G401 (cell line): ENCODE measurements at regions not wholly inside any gene's neighbourhood (a gene's known extent, or its start where the extent isn't known, plus 50 kb on each side); places are given as distances from the start of the nearest gene placed in this dataset.
"Not testable (repeated sequence)": the region's sequence is repeated elsewhere in the genome, so short reads cannot be mapped to it uniquely, and the experiment has no call there.

Source experiments
- DNase-seq: peaks from one replicate; pipeline ENCODE4 v3.0.0-alpha.2; 2015; ENCODE audit warnings: low spot score
- in situ Hi-C: cut with HindIII; loops from 2 replicates; pipeline ENCODE4 v1.10.0; 2016; ENCODE audit warnings: low sequenced_read_pairs, mixed read lengths

DNA sequence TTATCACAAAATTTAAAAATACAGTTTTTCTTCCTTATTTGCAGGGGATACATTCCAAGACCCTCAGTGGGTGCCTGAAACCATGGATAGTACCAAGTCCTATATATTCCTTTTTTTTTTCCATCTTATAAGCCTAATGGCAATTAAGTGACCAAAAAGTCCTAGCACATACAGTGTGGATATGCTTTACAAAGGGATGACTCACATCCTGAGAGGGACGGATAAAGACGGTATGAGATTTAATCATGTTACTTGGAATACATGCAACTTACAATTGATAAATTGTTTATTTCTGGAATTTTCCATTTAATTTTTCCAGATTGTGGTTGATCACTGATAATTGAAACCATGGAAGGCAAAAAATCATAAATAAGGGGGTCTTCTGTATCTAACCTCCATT lies 181.2 kb upstream of the BRINP3 start:
- in situ Hi-C loops, result no loop called here
- DNase-seq, result no peak

DNA sequence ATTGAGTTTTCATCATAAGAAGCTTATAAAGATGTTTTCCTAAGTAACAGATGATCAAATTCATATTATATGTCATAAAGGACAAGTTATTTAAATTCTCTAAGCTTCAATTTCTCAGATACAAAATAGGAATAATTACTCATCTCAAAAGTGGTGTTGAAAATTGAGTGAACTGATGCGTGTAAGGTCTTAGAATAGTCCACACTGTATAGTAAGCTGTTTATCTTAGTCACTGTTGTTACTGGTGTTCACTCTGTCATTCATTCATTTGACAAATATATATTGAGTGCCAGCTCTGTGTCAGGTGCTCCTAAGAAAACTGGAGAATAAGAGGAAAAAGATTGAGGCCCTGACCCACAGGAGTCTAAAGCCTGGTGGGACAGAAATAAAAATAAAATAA lies 186.3 kb upstream of the BRINP3 start:
- no peak for DNase-seq
- in situ Hi-C loops, result no loop called here

DNA sequence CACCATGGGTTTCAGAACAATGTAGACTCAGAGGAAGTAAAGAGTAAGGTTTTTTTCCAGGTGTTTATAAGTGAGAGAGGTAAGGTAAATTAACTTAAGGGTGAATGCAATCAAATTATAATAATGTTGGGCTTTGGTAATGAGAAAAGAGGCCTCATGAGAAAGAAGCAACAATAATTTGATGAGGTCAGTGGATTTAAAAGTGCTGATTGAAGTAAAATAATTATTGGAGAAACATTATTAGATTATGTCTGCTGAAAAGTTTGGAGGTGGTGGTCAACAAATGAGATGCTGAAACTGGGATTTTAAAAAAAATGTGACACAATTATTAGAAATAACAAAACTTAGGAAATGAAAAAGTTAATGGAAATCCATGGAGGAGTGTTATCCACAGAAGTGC lies 187.4 kb upstream of the BRINP3 start:
- in situ Hi-C loops, result no loop called here
- no peak for DNase-seq

DNA sequence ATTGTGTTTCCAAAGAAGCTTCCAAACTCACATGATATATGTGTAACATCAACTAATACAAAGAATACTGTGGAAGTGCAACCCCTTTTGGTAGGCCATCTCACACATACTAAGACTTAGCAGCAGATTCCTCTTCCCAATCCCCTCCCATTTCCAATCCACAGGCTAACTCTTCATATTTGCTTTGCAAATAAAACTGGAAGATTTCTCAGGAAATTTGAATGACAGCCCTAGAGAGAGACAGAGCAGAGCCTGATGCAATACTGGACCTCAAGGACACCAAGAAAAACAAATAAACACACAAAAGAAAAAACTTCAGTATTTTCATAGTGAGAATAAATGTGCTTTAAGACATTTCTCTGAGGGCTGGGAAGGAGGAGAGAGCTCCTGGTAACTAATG lies 190.2 kb upstream of the BRINP3 start:
- in situ Hi-C loops, result no loop called here
- no peak for DNase-seq

DNA sequence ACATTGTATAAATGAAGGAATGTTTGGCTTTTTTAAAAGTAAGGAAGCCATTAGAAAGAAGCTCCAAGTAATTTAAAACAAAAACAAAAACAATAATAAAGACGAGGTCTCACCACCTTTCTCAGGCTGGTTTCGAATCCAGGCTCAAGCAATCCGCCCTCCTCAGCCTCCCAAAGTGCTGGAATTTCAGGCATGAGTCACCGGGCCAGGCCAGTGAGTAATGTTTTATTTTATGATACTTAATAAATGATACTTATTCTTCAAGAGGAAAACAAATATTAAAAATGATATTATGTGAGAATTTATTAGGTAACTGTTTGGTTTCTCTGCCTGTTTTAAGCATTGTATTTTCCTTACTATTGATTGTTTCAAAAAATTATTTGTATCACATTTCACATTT lies 201.4 kb upstream of the BRINP3 start:
- no peak for DNase-seq
- in situ Hi-C loops, result no loop called here

DNA sequence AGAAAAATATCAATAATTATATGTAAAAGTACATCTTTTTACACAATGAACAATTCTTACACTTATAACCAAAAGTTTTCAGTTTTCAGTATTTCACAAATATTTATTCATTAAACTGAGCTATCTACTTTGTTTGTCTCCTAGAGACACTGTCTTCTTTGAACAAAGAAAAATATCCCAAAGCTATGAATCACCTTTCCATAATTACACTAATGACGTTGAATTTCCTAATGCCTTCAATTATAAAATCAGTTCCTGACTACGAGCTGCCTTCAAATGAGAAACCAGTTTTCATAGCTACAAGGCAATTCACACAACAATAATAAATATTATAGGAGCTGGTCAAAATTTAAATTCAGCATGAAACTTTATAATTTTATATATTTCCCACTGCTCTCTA lies 201.8 kb upstream of the BRINP3 start:
- DNase-seq, result no peak
- in situ Hi-C loops, result no loop called here

DNA sequence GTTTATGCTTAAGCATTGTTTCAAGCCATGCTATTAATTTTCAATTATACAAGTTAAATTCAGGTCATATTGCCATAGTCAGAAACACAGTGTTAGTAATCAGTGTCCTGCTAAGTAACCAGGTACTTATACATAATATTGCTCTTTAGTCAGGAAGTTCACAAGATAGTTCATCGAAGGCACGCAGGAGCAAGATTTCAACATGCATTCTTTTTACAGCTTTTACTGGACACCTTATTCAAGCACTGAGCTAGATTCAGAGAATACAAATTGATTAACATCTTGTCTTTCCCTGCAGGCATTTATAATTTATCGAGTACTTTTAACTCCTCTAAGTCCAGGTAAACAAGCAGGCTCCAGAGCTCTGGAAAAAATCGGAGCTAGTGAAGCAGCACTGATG lies 202.3 kb upstream of the BRINP3 start:
- DNase-seq, result no peak
- in situ Hi-C loops, result no loop called here

DNA sequence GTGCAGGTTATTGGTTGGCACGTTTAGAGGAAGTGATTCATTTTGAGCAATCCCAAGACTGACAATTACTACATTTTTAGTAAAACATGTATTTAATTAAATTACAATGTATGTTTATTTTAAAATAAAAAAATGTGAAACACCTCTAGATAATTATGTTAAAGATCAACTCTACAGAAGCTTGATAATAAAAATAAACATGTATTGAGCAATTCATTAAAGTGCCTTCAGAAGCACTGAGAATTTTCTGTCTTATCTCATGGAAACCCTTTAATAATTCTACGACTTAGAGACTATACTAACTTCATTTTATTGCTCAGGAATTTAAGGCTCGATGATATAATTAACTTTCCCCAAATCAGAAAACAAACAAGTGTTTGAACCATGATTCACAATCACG lies 208.0 kb upstream of the BRINP3 start:
- no peak for DNase-seq
- in situ Hi-C loops, result no loop called here

DNA sequence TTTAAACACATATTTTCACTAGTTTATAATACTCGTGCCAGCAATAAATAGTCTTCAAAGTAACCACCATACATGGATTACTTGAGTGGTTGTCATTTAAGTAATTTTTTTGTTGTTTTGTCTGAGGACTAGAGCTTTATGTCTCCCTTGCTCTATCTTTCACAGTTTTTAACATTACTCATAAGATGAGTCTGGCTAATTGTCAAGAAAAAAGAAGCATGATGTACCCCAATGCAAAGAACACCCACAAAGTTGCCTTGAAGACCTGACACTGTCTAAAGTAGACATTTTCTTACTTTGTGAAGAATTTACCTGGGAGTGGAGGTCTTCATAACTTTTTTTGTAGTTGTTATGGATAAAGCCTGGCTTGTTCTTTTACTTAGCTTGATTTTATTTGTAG lies 210.4 kb upstream of the BRINP3 start:
- in situ Hi-C loops, result no loop called here

DNA sequence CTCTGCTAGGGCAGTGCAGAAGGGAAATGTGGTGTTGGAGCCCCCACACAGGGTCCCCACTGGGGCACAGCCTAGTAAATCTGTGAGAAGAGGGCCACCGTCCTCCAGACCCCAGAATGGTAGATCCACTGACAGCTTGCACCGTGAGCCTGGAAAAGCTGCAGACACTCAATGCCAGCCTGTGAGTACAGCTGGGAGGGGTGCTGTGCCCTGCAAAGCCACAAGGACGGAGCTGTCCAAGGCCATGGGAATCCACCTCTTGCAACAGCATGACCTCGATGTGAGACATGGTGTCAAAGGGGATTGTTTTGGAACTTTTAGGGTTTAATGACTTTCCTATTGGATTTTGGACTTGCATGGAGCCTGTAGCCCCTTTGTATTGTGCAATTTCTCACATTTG lies 220.8 kb upstream of the BRINP3 start:
- DNase-seq, in situ Hi-C loops: not testable (repeated sequence)

More for the DNA sequence above, 210.4 kb upstream of the BRINP3 start:
- no peak for DNase-seq

DNA sequence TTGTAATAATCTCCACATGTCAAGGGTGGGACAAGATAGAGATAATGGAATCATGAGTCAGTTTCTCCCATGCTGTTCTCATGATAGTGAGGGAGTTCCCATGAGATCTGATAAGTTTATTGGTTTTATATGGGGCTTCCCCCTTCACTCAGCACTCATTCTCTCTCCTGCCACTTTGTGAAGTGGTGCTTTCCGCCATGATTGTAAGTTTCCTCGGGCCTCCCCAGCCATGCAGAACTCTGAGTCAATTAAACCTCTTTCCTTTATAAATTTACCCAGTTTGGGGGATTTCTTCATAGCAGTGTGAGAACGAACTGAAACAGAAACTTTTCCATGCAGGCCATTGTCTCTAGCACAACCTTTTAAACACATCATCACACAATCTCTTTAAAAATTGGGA lies 221.5 kb upstream of the BRINP3 start:
- no peak for DNase-seq
- in situ Hi-C loops, result no loop called here

DNA sequence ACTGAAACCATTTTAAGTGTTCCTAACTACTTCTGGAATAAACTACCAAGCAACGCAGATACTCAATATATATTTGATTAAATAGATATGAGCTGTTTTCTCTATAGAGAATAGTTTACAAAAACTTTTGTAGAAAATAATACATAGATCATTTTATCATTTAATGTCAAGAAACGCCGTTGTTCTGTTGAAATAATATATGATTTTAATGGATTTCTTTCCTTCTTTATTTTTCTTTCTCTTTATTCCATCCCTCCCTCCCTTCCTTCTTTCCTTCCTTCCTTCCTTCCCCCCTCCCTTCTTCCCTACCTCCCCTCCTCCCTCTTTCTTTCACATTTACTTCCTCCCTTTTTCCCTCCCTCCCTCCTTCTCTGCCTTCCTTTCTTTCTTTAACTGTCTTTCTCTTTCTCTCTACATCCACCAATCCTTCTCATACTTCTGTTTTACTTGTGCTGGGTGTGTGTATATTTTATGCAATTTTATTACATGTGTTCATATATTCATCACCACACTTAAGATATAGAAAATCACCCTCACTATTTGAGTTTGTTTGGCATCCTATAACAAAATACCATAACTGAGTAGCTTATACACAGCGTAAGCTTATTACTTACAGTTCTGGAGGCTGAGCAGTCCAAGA lies 230.9 kb upstream of the BRINP3 start:
- no peak for DNase-seq
- in situ Hi-C loops, result no loop called here

DNA sequence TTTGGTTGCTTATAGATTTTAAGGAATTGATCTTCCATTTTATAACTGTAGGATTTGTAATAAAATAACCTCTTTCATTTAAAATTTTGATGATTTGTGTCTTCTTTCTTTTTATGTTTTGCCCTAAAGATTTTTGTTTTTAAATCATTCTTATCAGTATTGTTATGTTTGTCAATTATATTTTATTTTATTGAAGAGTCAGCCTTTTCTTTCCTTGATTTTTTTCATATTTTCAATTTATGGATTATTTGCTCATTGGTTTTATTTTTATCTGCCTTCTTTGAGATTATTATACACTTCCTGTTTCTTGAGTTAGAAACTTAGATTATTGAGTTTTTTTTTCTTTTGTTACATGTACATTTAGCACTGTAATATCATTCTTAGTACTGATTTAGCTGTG lies 233.4 kb upstream of the BRINP3 start:
- in situ Hi-C loops, result no loop called here
- no peak for DNase-seq

DNA sequence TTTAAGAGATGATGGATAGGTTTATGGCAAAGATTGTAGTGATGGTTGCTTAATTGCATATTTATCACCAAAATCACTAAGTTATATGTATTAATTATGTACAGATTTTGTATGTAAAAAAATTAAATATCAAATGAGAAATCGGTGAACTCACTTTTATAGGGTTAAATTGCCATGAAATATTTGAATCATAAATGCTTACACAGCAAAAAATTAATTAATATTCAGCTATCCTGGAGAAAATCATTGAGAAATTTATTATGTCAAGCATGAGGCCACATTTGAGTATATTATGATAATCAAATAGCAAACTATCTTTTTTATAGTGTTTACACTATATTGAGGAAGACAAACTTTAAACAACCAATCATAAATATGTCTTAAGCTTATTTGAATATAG lies 239.4 kb upstream of the BRINP3 start:
- DNase-seq, result no peak
- in situ Hi-C loops, result no loop called here

DNA sequence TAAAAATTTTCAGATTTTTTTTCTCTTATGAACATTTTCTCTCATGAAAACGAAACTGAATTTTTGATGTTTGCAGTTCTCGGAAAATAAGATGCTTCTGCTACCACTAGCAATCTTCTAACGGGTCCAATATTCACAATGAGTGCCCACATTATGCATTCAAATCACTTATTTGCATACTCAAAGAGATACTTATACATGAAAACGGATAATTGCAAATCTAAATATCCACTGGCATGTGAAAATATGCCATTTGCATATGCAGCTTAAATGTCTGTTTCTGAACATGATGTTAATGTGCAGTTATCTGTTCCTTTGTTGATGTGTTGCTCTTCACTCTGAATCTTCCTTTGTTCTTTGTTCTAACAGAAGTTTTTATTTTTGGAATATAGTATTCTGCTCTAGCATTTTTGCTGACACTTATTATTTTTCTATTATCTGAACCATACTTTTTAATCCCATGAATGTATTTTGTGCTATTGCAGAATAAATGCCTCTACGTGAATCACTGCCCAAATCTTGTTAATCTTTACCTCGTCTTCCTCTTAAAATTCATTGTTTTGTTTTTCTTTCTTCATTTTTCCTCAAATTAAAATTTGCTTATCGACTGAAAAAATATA lies 259.4 kb upstream of the BRINP3 start:
- in situ Hi-C loops, result no loop called here
- no peak for DNase-seq

DNA sequence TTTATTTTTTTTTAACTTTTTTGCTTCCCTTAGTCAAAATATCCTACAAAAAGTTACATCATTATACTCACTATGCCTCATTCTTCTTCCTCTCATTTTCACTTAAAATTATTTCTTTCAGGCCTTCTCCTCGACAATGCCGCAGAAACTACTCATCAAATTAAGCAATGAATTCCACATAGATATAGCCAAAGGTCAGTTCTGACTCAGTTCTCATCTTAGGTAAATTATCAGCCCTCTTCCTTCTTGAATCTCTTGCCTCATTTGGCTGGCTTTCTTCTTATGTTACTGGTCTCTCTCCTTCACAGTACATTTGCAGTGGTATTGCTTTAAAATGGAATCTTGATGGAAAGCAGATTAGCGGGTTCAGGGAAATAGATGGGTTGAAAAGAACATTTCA lies 260.7 kb upstream of the BRINP3 start:
- DNase-seq, result no peak
- in situ Hi-C loops, result no loop called here

DNA sequence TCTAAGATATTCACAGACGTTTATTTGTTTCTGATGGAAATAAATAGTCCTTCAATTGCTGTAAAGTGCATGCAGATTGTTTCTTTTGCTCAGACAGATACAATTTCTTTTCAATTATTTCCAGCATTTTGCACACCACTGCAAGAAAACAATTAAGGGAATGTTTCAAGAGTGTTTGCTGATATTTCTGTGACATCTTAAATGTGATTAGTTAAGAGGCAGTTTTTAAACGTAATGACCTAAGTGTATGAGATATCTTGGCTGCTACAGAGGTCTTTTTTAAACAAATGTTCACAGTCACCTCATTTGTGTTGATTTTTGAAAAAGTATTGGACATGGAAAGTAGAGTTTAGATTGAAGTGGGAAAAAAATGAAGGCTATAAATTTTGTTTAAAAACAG lies 262.3 kb upstream of the BRINP3 start:
- no peak for DNase-seq
- in situ Hi-C loops, result no loop called here

DNA sequence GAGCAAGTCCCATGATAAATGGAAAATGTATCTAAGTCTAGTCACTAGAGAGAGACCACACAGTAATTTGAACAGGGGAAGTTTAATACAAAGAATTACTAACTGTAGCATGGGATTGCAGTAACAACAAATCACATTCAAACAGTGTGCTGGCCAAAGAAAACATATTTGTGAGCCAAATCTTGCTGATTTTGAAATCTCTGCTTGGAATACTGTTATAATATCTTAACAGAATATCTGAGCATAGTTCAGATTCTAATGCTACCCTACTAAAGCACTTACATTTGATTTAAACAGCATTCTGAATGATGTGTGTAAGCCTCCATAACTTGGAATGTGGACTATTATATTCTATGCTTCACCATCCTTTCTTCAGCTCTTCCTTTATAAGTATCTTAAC lies 270.0 kb upstream of the BRINP3 start:
- in situ Hi-C loops, result no loop called here

DNA sequence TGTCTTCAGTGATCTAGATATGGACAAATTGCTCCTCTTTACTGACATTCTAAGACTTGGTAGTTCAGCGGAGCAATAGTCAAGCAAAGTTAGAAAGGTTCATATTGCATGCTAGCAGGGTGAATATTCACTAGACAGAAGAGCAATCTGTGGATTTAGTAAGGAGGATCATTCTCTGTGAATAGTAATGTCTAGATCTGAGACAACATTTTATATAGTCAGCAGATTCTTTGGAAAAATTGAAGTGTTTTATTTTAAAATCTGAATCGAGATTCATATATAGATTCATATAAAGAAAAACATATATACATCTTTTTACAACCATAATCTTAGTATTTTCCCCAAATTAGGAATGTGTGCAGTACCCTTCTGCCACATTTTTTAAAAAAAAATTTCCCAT lies 274.5 kb upstream of the BRINP3 start:
- in situ Hi-C loops, result no loop called here
- DNase-seq, result no peak

More for the DNA sequence above, 270.0 kb upstream of the BRINP3 start:
- DNase-seq, result no peak

DNA sequence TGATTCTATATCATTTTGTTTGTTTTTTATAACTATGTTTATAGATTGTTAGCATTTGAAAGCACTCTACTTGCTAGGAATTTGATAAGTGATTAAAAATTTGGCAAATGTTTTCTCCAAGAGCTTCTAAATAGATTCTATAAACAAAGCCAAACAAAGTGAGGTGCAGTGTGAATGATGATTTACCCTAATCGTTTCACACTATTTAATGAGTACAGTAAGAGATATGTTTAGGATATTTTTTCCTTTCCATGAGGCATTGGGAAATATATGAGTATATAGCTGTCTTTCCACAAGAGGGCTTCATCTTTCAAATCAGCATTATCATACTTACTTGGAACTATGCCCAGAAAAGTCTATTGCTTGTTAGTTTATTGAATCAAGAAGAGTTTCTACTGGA lies 277.0 kb upstream of the BRINP3 start:
- peak; percentile 5 for DNase-seq
- in situ Hi-C loops, result no loop called here

DNA sequence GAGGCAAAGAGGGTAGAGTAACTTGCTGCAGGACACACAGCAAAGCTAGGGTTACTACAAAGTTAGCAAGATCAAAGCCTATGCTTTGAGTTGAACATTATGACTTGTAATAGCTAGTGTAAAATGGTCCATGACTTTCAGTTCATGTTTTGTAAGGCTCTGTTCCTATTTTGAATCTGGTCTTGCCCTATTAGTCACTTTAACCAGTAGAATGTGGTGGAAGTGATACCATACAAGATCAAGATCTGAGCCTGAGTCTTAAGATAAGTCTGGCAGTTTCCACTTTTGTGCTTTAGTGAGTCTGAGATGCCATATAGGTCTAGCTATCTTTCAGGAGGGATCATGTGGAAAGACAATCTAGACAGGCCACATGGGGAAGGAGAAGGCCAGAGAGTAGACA lies 282.1 kb upstream of the BRINP3 start:
- in situ Hi-C loops, result no loop called here
- DNase-seq, result no peak
